ENCODE measurements at regions not wholly inside any gene's neighbourhood (a gene's known extent, or its start where the extent isn't known, plus 50 kb on each side); places are given as distances from the start of the nearest gene placed in this dataset.

DNA sequence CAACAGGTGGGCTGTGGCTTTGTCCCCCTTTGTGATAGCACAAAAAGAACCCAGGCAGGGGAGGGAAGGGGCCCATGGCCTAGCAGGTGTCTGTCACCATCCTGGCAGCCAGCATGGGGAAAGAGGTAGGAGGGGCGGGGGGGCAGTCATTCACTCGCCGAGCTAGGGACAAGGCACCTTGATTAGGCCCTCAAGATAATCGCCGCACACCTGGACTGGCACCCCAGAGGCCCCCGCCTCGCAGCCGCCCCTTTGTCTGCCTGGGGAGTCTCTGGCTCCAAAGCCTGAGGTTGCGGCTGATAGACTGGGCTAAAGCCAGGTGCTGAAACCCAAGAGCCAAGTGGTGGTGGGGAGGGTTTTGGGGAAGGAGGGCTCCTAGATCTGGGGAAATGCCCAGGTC lies 151.2 kb upstream of the PCBD1 start:
- TF ChIP-seq, protein P1, sequence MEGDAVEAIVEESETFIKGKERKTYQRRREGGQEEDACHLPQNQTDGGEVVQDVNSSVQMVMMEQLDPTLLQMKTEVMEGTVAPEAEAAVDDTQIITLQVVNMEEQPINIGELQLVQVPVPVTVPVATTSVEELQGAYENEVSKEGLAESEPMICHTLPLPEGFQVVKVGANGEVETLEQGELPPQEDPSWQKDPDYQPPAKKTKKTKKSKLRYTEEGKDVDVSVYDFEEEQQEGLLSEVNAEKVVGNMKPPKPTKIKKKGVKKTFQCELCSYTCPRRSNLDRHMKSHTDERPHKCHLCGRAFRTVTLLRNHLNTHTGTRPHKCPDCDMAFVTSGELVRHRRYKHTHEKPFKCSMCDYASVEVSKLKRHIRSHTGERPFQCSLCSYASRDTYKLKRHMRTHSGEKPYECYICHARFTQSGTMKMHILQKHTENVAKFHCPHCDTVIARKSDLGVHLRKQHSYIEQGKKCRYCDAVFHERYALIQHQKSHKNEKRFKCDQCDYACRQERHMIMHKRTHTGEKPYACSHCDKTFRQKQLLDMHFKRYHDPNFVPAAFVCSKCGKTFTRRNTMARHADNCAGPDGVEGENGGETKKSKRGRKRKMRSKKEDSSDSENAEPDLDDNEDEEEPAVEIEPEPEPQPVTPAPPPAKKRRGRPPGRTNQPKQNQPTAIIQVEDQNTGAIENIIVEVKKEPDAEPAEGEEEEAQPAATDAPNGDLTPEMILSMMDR (tag by site-specific recombination; IDR thresholded peaks at IDR 0.05) = no peak
- TF ChIP-seq ZBTB8A (tag by site-specific recombination; IDR thresholded peaks at IDR 0.05) = no peak
- TF ChIP-seq, protein P2, sequence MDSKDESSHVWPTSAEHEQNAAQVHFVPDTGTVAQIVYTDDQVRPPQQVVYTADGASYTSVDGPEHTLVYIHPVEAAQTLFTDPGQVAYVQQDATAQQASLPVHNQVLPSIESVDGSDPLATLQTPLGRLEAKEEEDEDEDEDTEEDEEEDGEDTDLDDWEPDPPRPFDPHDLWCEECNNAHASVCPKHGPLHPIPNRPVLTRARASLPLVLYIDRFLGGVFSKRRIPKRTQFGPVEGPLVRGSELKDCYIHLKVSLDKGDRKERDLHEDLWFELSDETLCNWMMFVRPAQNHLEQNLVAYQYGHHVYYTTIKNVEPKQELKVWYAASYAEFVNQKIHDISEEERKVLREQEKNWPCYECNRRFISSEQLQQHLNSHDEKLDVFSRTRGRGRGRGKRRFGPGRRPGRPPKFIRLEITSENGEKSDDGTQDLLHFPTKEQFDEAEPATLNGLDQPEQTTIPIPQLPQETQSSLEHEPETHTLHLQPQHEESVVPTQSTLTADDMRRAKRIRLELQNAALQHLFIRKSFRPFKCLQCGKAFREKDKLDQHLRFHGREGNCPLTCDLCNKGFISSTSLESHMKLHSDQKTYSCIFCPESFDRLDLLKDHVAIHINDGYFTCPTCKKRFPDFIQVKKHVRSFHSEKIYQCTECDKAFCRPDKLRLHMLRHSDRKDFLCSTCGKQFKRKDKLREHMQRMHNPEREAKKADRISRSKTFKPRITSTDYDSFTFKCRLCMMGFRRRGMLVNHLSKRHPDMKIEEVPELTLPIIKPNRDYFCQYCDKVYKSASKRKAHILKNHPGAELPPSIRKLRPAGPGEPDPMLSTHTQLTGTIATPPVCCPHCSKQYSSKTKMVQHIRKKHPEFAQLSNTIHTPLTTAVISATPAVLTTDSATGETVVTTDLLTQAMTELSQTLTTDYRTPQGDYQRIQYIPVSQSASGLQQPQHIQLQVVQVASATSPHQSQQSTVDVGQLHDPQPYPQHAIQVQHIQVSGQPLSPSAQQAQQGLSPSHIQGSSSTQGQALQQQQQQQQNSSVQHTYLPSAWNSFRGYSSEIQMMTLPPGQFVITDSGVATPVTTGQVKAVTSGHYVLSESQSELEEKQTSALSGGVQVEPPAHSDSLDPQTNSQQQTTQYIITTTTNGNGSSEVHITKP (tag by site-specific recombination; IDR thresholded peaks at IDR 0.05) = no peak
- TF ChIP-seq SETDB1 (IDR thresholded peaks at IDR 0.05; ENCODE audit: insufficient read length, low read length) = no peak
- no peak for TF ChIP-seq ZNF76 (tag by site-specific recombination; IDR thresholded peaks at IDR 0.05; ENCODE audit: borderline replicate concordance, low read depth)
- TF ChIP-seq SP2 (tag by site-specific recombination; IDR thresholded peaks at IDR 0.05) = no peak
- TF ChIP-seq ZBTB17 (tag by site-specific recombination; IDR thresholded peaks at IDR 0.05) = no peak
- no peak for TF ChIP-seq ZNF561 (tag by site-specific recombination; IDR thresholded peaks at IDR 0.05; ENCODE audit: borderline replicate concordance)
- no peak for TF ChIP-seq ZNF558 (tag by site-specific recombination; IDR thresholded peaks at IDR 0.05)

All from HEK293 (cell line).